ENCODE measurements at regions not wholly inside any gene's neighbourhood (a gene's known extent, or its start where the extent isn't known, plus 50 kb on each side); places are given as distances from the start of the nearest gene placed in this dataset.

- TF ChIP-seq, protein P1, sequence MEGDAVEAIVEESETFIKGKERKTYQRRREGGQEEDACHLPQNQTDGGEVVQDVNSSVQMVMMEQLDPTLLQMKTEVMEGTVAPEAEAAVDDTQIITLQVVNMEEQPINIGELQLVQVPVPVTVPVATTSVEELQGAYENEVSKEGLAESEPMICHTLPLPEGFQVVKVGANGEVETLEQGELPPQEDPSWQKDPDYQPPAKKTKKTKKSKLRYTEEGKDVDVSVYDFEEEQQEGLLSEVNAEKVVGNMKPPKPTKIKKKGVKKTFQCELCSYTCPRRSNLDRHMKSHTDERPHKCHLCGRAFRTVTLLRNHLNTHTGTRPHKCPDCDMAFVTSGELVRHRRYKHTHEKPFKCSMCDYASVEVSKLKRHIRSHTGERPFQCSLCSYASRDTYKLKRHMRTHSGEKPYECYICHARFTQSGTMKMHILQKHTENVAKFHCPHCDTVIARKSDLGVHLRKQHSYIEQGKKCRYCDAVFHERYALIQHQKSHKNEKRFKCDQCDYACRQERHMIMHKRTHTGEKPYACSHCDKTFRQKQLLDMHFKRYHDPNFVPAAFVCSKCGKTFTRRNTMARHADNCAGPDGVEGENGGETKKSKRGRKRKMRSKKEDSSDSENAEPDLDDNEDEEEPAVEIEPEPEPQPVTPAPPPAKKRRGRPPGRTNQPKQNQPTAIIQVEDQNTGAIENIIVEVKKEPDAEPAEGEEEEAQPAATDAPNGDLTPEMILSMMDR (IDR thresholded peaks at IDR 0.05; ENCODE audit: low read length), result no peak
- TF ChIP-seq EZH2phosphoT487 (IDR thresholded peaks at IDR 0.05; ENCODE audit: low read length), result no peak
- no peak for TF ChIP-seq EZH2 (optimal IDR thresholded peaks at IDR 0.05; ENCODE audit: low read depth, low read length)
Measured at GRCh38 chr16:86457501-86458148, 52.7 kb upstream of the FOXF1 start.
